MCF 10A (cell line): ENCODE measurements at regions not wholly inside any gene's neighbourhood (a gene's known extent, or its start where the extent isn't known, plus 50 kb on each side); places are given as distances from the start of the nearest gene placed in this dataset.

Source experiments
- BruUV-seq: library from RNA; stranded (reverse); fragments of 400-500 nt; replicated peaks from 2 replicates; lab custom pipeline; 2021; lab: Mats Ljungman, UMichigan
- CTCF ChIA-PET: fragments of 300-600 bp; sonication (Branson Sonifier 250); formaldehyde crosslinking; extraction: SDS; loops from one replicate; lab custom pipeline; 2021; ENCODE audit warnings: antibody characterized with exemption, inconsistent platforms; lab: Yijun Ruan, JAX
- POLR2A ChIA-PET: fragments of 300-600, 350-650 bp; sonication (Branson Sonifier 250); formaldehyde crosslinking; extraction: SDS; loops from one replicate; lab custom pipeline; 2020; ENCODE audit warnings: antibody characterized with exemption, inconsistent platforms; lab: Yijun Ruan, JAX
- DNase-seq: peaks from one replicate; pipeline ENCODE4 v3.0.0-alpha.2; 2018; ENCODE audit not compliant: unreplicated experiment
- H3K27ac Mint-ChIP-seq: one replicate; pipeline ENCODE4 v1.8.0; 2022; ENCODE audit warnings: mild to moderate bottlenecking, low read depth, mixed read lengths; ENCODE audit not compliant: unreplicated experiment
- H3K27me3 Mint-ChIP-seq: one replicate; pipeline ENCODE4 v1.8.0; 2022; ENCODE audit warnings: mixed read lengths; ENCODE audit not compliant: insufficient read depth, unreplicated experiment
- H3K36me3 Mint-ChIP-seq: one replicate; pipeline ENCODE4 v1.8.0; 2022; ENCODE audit warnings: mild to moderate bottlenecking, moderate library complexity, mixed read lengths; ENCODE audit not compliant: insufficient read depth, unreplicated experiment
- H3K4me1 Mint-ChIP-seq: one replicate; pipeline ENCODE4 v1.8.0; 2022; ENCODE audit warnings: mixed read lengths; ENCODE audit not compliant: insufficient read depth, unreplicated experiment
- H3K4me3 Mint-ChIP-seq: one replicate; pipeline ENCODE4 v1.8.0; 2022; ENCODE audit warnings: mild to moderate bottlenecking, moderate library complexity, mixed read lengths; ENCODE audit not compliant: unreplicated experiment
- H3K9me3 Mint-ChIP-seq: one replicate; pipeline ENCODE4 v1.8.0; 2022; ENCODE audit warnings: mixed read lengths; ENCODE audit not compliant: unreplicated experiment
- intact Hi-C: fragments of 100-400 bp; cut with micrococcal nuclease; formaldehyde crosslinking; loops from 2 replicates; pipeline ENCODE4 v1.14.1; 2022
- TF ChIP-seq, protein P1 (sequence below): fragments of 200-600 bp; IDR thresholded peaks from one replicate; pipeline ENCODE4 v1.8.0; 2022; ENCODE audit warnings: antibody characterized with exemption, mild to moderate bottlenecking; ENCODE audit not compliant: unreplicated experiment

DNA sequence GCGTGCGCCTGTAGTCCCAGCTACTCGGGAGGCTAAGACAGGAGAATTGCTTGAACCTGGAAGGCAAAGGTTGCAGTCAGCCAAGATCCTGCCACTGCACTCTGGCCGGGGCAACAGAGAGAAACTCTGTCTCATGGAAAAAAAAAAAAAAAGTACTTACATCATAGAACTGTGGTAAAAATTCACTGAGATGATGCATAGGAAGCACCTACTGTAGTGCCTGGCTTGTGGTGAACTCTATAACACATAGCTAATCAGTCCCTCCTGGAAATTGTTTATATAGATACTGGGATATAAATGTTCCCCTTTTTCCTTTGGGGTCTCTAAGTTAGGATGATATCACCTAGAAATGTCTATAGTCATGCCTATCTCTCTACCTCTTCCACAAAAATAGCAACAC is 89.7 kb upstream of the CPM start:
- no TSS peak for BruUV-seq
- intact Hi-C loops = loop anchor here (5.0 kb wide), 1 partner anchor 50 kb away; no protein-coding TSS in a partner anchor
- H3K27me3 Mint-ChIP-seq = no peaks in the 10 kb centered on the region
- peaks cover 6% of the 10 kb centered on the region for H3K36me3 Mint-ChIP-seq
- H3K27ac Mint-ChIP-seq = peak overlapping the region; percentile 57
- no peak for DNase-seq
- ChIA-PET CTCF (interaction anchor here (0.6 to 2.0 kb wide), 4 partner anchors 14 to 123 kb away, joined by 3 to 8 read pairs (median 6); no protein-coding TSS in a partner anchor), POLR2A (interaction anchor here (1.2 to 5.5 kb wide), 2 partner anchors 14 to 42 kb away, joined by 3 to 62 read pairs; no protein-coding TSS in a partner anchor)
- peaks cover 27% of the 10 kb centered on the region for H3K4me1 Mint-ChIP-seq
- H3K9me3 Mint-ChIP-seq = peaks cover 6% of the 10 kb centered on the region
- no peak overlapping the region for H3K4me3 Mint-ChIP-seq
- TF ChIP-seq, protein P1, sequence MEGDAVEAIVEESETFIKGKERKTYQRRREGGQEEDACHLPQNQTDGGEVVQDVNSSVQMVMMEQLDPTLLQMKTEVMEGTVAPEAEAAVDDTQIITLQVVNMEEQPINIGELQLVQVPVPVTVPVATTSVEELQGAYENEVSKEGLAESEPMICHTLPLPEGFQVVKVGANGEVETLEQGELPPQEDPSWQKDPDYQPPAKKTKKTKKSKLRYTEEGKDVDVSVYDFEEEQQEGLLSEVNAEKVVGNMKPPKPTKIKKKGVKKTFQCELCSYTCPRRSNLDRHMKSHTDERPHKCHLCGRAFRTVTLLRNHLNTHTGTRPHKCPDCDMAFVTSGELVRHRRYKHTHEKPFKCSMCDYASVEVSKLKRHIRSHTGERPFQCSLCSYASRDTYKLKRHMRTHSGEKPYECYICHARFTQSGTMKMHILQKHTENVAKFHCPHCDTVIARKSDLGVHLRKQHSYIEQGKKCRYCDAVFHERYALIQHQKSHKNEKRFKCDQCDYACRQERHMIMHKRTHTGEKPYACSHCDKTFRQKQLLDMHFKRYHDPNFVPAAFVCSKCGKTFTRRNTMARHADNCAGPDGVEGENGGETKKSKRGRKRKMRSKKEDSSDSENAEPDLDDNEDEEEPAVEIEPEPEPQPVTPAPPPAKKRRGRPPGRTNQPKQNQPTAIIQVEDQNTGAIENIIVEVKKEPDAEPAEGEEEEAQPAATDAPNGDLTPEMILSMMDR = no peak

DNA sequence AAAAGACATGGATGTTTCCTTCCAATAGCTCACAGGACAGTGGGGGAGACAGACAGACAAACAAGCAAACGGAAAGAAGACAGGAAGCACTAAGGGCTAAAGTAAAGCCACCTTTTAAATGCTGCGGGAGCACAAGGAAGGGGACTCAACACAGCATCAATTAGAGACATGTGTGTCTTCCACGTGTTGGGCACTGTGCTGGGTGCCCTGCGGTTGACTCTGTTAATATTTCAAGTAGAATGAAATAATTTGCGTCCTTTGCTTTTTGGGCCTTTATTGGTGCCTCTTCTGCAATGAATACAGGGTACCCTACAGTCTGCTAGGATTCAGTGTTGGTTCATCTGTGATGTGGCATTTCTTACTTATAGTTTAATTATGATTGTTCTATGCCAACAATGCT is 90.9 kb upstream of the CPM start:
- H3K4me3 Mint-ChIP-seq = no peak overlapping the region
- peaks cover 30% of the 10 kb centered on the region for H3K4me1 Mint-ChIP-seq
- peaks cover 6% of the 10 kb centered on the region for H3K36me3 Mint-ChIP-seq
- DNase-seq = no peak
- ChIA-PET POLR2A (interaction anchor here (0.7 to 5.5 kb wide), 15 partner anchors 9 to 157 kb away, joined by 3 to 62 read pairs (median 6); no protein-coding TSS in a partner anchor), CTCF (interaction anchor here (0.8 to 1.9 kb wide), 6 partner anchors 14 to 126 kb away, joined by 3 to 7 read pairs (median 3); no protein-coding TSS in a partner anchor)
- H3K27me3 Mint-ChIP-seq = no peaks in the 10 kb centered on the region
- BruUV-seq = no TSS peak
- intact Hi-C loops = loop anchor here (2.0 to 5.0 kb wide), 2 partner anchors 29 to 48 kb away; no protein-coding TSS in a partner anchor
- H3K9me3 Mint-ChIP-seq = peaks cover 6% of the 10 kb centered on the region
- H3K27ac Mint-ChIP-seq = peak overlapping the region; percentile 57
- TF ChIP-seq, protein P1 = no peak

DNA sequence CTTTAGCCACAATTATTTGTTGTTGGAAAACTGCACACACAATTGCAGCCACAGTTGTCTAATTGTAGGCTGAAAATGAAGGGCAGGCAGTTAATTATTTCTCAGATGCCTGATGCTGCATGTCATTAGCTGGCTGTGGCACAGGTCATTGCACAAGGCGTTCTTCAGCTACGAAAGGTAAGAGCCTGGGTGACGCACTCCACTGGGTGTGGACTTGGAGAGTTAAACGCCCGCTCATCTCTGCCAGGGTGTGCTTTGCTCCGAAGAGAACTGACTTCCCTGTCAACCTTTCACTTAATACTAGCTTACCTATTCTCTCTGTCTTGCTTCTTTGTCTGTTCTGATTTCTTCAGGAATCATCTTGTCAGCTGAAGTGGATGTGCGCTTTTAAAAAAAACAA is 91.4 kb upstream of the CPM start:
- H3K27ac Mint-ChIP-seq = peak overlapping the region; percentile 88
- peak; percentile 96 for DNase-seq
- TSS peak; percentile 31 for BruUV-seq

DNA sequence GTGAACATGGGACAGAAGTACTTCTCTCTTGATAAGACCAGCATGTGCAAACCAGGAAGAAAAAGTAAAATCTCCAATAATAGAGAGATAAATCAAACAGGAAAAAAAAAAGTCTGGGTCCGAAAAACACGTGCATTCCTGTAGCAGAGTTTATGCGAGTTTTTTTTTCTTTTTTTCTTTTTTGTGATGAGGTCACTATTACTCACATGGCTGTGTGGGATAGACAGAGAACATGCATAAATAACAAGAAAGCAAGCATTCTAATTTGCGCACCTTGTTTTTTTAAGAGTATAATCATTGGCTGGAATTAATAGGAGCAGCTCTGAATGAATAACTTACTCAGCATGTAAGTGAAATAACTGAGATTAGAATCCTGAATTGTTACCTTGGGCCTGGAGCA is 91.9 kb upstream of the CPM start:
- BruUV-seq = TSS peak; percentile 97
- Mint-ChIP-seq H3K4me3 (peak overlapping the region; percentile 61), H3K4me1 (peaks cover 36% of the 10 kb centered on the region), H3K27me3 (no peaks in the 10 kb centered on the region), H3K9me3 (peaks cover 6% of the 10 kb centered on the region), H3K27ac (peak overlapping the region; percentile 88), H3K36me3 (peaks cover 6% of the 10 kb centered on the region)
- TF ChIP-seq, protein P1 = no peak
- intact Hi-C loops = loop anchor here (2.0 to 5.0 kb wide), 2 partner anchors 28 to 47 kb away; no protein-coding TSS in a partner anchor
- POLR2A ChIA-PET = interaction anchor here (0.7 to 5.5 kb wide), 16 partner anchors 10 to 162 kb away, joined by 3 to 62 read pairs (median 6); no protein-coding TSS in a partner anchor
- CTCF ChIA-PET = interaction anchor here (0.6 to 1.9 kb wide), 5 partner anchors 15 to 127 kb away, joined by 3 to 7 read pairs (median 3); no protein-coding TSS in a partner anchor
- DNase-seq = peak; percentile 50

More for the DNA sequence above, 91.4 kb upstream of the CPM start:
- ChIA-PET CTCF (interaction anchor here (0.6 to 1.9 kb wide), 4 partner anchors 15 to 127 kb away, joined by 3 to 7 read pairs (median 4); no protein-coding TSS in a partner anchor), POLR2A (interaction anchor here (0.7 to 5.5 kb wide), 17 partner anchors 10 to 161 kb away, joined by 3 to 62 read pairs (median 6); no protein-coding TSS in a partner anchor)
- H3K9me3 Mint-ChIP-seq = peaks cover 6% of the 10 kb centered on the region
- peaks cover 35% of the 10 kb centered on the region for H3K4me1 Mint-ChIP-seq
- intact Hi-C loops = loop anchor here (2.0 to 5.0 kb wide), 2 partner anchors 28 to 48 kb away; no protein-coding TSS in a partner anchor
- TF ChIP-seq, protein P1 = no peak
- peak overlapping the region; percentile 61 for H3K4me3 Mint-ChIP-seq
- peaks cover 6% of the 10 kb centered on the region for H3K36me3 Mint-ChIP-seq
- H3K27me3 Mint-ChIP-seq = no peaks in the 10 kb centered on the region
